Large intestine (tissue), 3 donors: ENCODE measurements at regions not wholly inside any gene's neighbourhood (a gene's known extent, or its start where the extent isn't known, plus 50 kb on each side); places are given as distances from the start of the nearest gene placed in this dataset.
"Not testable (repeated sequence)": the region's sequence is repeated elsewhere in the genome, so short reads cannot be mapped to it uniquely, and the experiment has no call there.

Source experiments
- DNase-seq, 2 donors: peaks; one replicate each; pipeline versions ENCODE4 v3.0.0 to v3.0.0-alpha.2; 2013
- H3K27ac ChIP-seq: one replicate; pipeline ENCODE4 v1.5.1; 2013; ENCODE audit warnings: low read length
- H3K27me3 ChIP-seq: 2 replicates; pipeline ENCODE4 v1.6.1; 2013; ENCODE audit warnings: low read length; ENCODE audit not compliant: control insufficient read depth, insufficient read depth
- H3K36me3 ChIP-seq: 2 replicates; pipeline ENCODE4 v1.6.1; 2013; ENCODE audit warnings: low read length; ENCODE audit not compliant: control insufficient read depth, insufficient read depth
- H3K4me1 ChIP-seq: one replicate; pipeline ENCODE4 v1.6.1; 2013; ENCODE audit warnings: low read length; ENCODE audit not compliant: control insufficient read depth, insufficient read depth
- H3K4me3 ChIP-seq: one replicate; pipeline ENCODE4 v1.5.1; 2013; ENCODE audit warnings: low read length
- H3K9me3 ChIP-seq: one replicate; pipeline ENCODE4 v1.6.1; 2013; ENCODE audit warnings: mild to moderate bottlenecking, low read depth, low read length, moderate library complexity; ENCODE audit not compliant: control insufficient read depth
- WGBS: methylation state at CpG from one replicate; pipeline ENCODE4 v1.1.5; 2013; ENCODE audit warnings: low lambda C conversion rate; ENCODE audit not compliant: insufficient coverage; 5-methylcytosine and 5-hydroxymethylcytosine counted together

GRCh38 chr12:131422744-131423143, 288.1 kb upstream of the SFSWAP start:
- Histone ChIP-seq H3K27me3 (peaks cover 12% of the 10 kb centered on the region), H3K4me1 (no peaks in the 10 kb centered on the region), H3K4me3 (no peak overlapping the region), H3K27ac (no peak overlapping the region), H3K9me3 (no peaks in the 10 kb centered on the region), H3K36me3 (no peaks in the 10 kb centered on the region)
- WGBS = no CpG with 5 or more reads among the region's 9 CpGs
- no peak for DNase-seq

- Histone ChIP-seq H3K4me3 (no peak overlapping the region), H3K4me1 (no peaks in the 10 kb centered on the region), H3K27ac (no peak overlapping the region), H3K27me3 (peaks cover 15% of the 10 kb centered on the region), H3K36me3 (no peaks in the 10 kb centered on the region), H3K9me3 (no peaks in the 10 kb centered on the region)
- DNase-seq = no peak
These were observed 286.6 kb upstream of the SFSWAP start for GRCh38 chr12:131424270-131424669.

DNA sequence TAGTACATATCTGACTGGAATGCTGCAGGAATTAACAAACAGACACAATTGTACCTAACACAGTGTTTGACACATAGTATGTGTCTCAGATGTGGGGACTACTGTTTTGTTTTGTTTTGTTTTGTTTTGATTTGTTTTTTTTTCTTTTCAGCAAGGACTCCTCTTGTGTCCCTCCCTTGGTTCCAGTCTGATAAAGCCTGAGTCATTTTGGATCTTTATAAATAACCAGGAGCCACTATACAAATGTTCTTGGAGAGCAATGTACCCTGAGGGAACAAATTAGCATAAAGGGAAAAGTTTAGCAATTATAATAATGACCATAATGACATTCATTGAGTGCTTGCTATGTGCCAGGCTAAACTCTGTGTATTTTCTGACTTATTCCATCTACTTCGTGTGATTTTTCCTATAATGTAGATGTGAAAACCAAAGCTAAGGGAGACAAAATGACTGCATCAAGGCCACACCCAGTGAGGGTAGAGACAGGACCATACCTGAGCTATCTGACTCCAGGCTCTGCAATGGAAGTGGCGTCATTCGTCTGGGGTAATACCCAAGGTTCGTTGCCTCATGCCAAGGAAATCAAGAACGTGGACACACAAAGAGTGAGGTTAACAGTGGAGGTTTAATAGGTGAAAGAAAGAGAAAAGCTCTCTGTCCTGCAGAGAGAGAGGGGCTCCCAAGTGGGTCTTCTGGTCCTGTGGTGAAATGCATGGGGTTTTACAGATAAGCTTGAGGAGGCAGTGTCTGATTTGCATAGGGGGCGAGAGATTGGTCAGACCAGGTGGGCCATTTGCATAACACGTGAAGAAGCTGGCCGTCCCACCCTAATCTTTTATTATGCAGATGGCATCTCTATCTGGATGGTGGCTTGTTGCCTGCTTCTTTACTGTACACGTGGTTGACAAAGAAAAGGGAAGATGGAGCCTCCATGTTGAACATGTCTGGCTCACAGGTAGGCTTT, 285.5 kb upstream of the SFSWAP start:
- no peaks in the 10 kb centered on the region for H3K4me1 ChIP-seq
- no peak overlapping the region for H3K27ac ChIP-seq
- WGBS = 89% methylated on average over 3 of the region's 9 CpGs
- DNase-seq = no peak
- H3K9me3 ChIP-seq = peaks cover 3% of the 10 kb centered on the region
- H3K27me3 ChIP-seq = peaks cover 14% of the 10 kb centered on the region
- H3K36me3 ChIP-seq = no peaks in the 10 kb centered on the region
- H3K4me3 ChIP-seq = no peak overlapping the region

GRCh38 chr12:131428091-131428685, 282.7 kb upstream of the SFSWAP start:
- no peak overlapping the region for H3K27ac ChIP-seq
- H3K27me3 ChIP-seq = peaks cover 11% of the 10 kb centered on the region
- DNase-seq = no peak
- H3K9me3 ChIP-seq = peaks cover 3% of the 10 kb centered on the region
- H3K4me1 ChIP-seq = no peaks in the 10 kb centered on the region
- H3K36me3 ChIP-seq = no peaks in the 10 kb centered on the region
- no CpG with 5 or more reads among the region's 14 CpGs for WGBS
- no peak overlapping the region for H3K4me3 ChIP-seq

DNA sequence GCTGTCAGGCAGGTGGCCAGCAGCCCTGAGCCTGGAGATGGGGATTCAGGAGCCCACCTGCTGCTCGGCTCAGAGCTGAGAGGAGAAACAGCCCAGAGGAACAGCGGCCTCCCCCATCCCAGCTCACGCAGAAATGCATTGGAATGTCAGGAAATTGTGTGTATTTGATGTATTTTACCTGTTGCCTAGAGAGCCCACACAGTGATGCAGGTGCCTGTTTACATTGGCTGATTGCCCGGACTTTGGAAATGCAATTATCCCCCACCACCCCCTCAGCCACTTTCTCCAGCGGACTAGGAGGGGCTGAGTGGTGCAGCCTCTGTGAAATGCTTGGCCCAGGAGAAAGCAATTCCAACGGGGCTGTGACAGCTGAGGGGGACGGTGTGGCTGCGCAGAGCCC, 281.7 kb upstream of the SFSWAP start:
- DNase-seq, H3K9me3 ChIP-seq, H3K36me3 ChIP-seq, H3K4me3 ChIP-seq, H3K27ac ChIP-seq, H3K4me1 ChIP-seq: not testable (repeated sequence)
- H3K27me3 ChIP-seq = peaks cover 11% of the 10 kb centered on the region
- no CpG with 5 or more reads among the region's 8 CpGs for WGBS

DNA sequence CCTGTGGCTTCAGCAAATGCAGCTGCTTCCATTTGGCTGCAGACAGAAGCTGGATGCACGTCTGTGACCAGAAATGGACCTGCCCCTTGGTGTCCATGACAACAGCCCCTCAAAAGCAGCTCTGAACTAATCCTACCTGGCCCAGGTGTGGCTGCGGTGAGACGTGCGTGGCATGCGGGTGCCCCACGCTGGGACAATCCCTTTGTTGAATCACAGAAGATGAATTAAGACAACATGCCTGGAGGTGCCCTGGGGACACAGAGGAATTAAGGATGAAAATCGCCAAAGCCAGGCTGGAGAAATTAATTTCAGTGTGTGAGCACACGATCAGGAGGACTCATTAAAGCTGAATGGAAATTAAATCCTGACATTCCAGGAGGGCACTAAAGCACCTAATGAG, 281.2 kb upstream of the SFSWAP start:
- H3K27ac ChIP-seq, H3K36me3 ChIP-seq, DNase-seq, H3K9me3 ChIP-seq, H3K4me1 ChIP-seq, H3K4me3 ChIP-seq: not testable (repeated sequence)
- H3K27me3 ChIP-seq = peaks cover 14% of the 10 kb centered on the region
- WGBS = no CpG with 5 or more reads among the region's 8 CpGs

DNA sequence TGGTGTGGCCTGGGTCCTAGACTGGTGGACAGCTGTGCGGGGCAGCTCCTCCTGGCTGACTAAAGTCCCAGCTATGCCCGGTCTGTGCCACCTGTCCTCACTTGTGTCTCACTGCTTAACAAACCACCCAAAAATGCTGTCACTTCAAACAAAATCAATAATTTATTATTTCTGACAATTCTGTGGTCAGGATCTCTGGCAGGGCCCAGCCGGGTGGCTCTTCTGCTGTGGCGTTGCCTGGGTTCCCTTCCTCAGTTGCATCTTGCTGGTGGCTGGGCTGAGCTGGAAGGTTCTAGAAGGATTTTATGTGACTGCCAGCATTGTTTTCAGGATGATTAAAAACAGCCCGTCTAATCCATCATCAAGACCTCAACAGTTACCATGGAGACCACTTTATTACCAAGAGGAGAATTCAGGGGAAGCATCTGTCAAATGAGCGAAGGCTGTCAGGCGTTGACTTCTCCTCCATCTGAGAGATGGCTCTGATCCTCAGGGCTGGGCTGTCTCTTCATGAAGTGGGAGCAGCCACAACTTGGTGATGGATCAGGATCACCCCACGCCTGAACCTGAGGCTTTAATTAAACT, 280.6 kb upstream of the SFSWAP start:
- Histone ChIP-seq H3K36me3 (no peaks in the 10 kb centered on the region), H3K4me1 (no peaks in the 10 kb centered on the region), H3K4me3 (no peak overlapping the region), H3K27me3 (peaks cover 16% of the 10 kb centered on the region), H3K27ac (no peak overlapping the region), H3K9me3 (peaks cover 3% of the 10 kb centered on the region)
- WGBS = 80% methylated on average over 1 of the region's 8 CpGs
- no peak for DNase-seq

DNA sequence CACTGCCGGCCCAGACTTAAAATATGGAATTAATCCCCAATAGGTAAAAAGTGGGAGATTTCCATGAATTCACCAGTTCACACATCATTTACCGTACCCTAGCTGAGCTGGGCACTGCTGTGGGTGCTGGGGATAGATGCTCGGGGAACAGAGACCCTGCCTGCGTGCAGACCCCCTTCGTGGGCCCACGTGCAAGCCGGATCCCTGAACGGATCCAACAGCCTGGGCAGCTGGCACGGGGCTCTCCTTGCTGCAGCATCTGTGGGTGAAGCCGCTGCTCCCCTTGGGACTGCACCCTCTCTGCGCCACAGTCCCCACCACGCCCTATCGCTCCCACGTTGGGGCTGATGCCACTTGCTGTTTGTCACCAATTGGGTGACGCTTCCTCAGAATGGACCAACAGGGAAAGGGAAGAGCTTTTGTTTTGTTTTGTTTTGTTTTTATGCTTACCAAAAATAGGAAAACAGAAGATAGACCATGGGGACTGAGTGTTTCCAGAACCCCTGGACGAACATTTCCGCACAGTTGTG, 279.7 kb upstream of the SFSWAP start:
- not testable (repeated sequence) for H3K4me1 ChIP-seq, DNase-seq, H3K9me3 ChIP-seq, H3K4me3 ChIP-seq, H3K27ac ChIP-seq, H3K36me3 ChIP-seq
- peaks cover 16% of the 10 kb centered on the region for H3K27me3 ChIP-seq
- no CpG with 5 or more reads among the region's 17 CpGs for WGBS

- Histone ChIP-seq H3K27me3 (peaks cover 20% of the 10 kb centered on the region), H3K9me3 (peaks cover 3% of the 10 kb centered on the region), H3K27ac (no peak overlapping the region), H3K36me3 (no peaks in the 10 kb centered on the region), H3K4me1 (no peaks in the 10 kb centered on the region), H3K4me3 (no peak overlapping the region)
- no peak for DNase-seq
- WGBS = no CpG with 5 or more reads among the region's 29 CpGs
These were observed 278.2 kb upstream of the SFSWAP start for GRCh38 chr12:131432532-131433260.
